Testis (tissue), 2 donors: ENCODE measurements at regions not wholly inside any gene's neighbourhood (a gene's known extent, or its start where the extent isn't known, plus 50 kb on each side); places are given as distances from the start of the nearest gene placed in this dataset.

Experiments used
- DNase-seq: peaks from one replicate; pipeline ENCODE4 v3.0.0-alpha.2; 2019
- H3K27ac ChIP-seq, 2 donors: fragments of 200-600 bp; sonication (generic); one replicate each; pipeline ENCODE4 v1.5.1; 2019
- H3K27me3 ChIP-seq: fragments of 200-600 bp; sonication (generic); one replicate; pipeline ENCODE4 v1.5.1; 2019
- H3K36me3 ChIP-seq: fragments of 200-600 bp; sonication (generic); one replicate; pipeline ENCODE4 v1.5.1; 2017; ENCODE audit warnings: low read depth; ENCODE audit errors: missing control alignments
- H3K4me1 ChIP-seq: fragments of 200-600 bp; sonication (generic); one replicate; pipeline ENCODE4 v1.5.1; 2019
- H3K4me3 ChIP-seq, 2 donors: fragments of 200-600 bp; sonication (generic); one replicate each; pipeline ENCODE4 v1.5.1; 2017 to 2019
- H3K9me3 ChIP-seq: fragments of 200-600 bp; sonication (generic); one replicate; pipeline ENCODE4 v1.5.1; 2017
- CTCF ChIP-seq, 3 experiments: fragments of 450-650 bp in 2 of 3; fragments of 200-600 bp in 1 of 3; sonication (generic) in 1 of 3; IDR thresholded peaks; one replicate each; pipeline ENCODE4 v1.5.1; 2016 to 2019; ENCODE audit warnings: antibody characterized with exemption in 3 of 3, mild to moderate bottlenecking in 2 of 3, moderate library complexity in 1 of 3
- POLR2A ChIP-seq: fragments of 450-650 bp; IDR thresholded peaks from one replicate; pipeline ENCODE4 v1.6.1; 2017; ENCODE audit warnings: antibody characterized with exemption, mild to moderate bottlenecking, moderate library complexity
- WGBS, 2 donors: methylation state at CpG; one replicate each; pipeline ENCODE4 v1.1.5; 2018; 5-methylcytosine and 5-hydroxymethylcytosine counted together
- intact Hi-C: fragments of 100-400 bp; cut with DNase I; formaldehyde crosslinking; loops from one replicate; pipeline ENCODE4 v1.15.1; 2023; ENCODE audit warnings: low total_unique reads

DNA sequence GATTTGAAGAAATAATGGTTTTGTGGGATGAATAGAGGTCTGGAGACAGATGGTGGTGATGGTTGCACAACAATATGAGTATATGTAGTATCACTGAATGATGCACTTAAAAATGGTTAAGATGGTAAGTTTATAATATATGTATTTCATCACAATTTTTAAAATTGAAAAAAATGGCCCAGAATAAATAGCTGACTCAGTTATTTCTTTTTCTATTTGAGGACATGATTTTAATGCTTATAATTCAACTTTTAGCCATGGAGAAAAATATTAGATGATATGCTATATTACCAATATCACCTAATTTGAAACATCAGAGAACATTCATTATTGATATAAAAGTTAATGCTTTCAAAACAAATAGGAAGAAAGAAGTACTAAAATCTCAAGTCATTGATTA lies 339.8 kb upstream of the LINC00305 start:
- DNase-seq = no peak
- intact Hi-C loops = no loop called here
- TF ChIP-seq CTCF (IDR thresholded peaks at IDR 0.05) (no peak), POLR2A (no peak)
- Histone ChIP-seq H3K4me3 (no peak overlapping the region), H3K4me1 (no peaks in the 10 kb centered on the region), H3K9me3 (no peaks in the 10 kb centered on the region), H3K36me3 (no peaks in the 10 kb centered on the region), H3K27me3 (no peaks in the 10 kb centered on the region), H3K27ac (no peak overlapping the region)

DNA sequence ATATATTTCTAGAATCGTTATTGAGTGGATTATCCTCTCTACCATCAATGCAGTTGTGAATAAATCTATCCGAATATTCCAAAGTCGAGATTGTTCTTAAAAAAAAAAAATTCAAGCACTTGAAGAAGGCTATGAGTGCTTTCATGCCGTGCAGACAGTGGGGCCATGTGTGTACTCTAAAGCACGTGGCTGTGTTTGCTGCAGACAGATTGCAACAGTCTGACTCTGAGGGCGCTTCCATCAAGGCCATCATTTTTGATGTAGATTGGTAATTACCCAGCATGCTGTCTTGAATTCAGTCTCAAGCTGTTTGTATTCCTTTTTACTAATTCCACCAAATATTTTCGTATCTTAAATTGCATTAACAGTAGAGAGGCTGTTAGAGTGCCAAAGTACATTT lies 325.9 kb upstream of the LINC00305 start:
- Histone ChIP-seq H3K36me3 (no peaks in the 10 kb centered on the region), H3K27me3 (no peaks in the 10 kb centered on the region), H3K27ac (no peak overlapping the region), H3K4me3 (no peak overlapping the region), H3K9me3 (no peaks in the 10 kb centered on the region), H3K4me1 (no peaks in the 10 kb centered on the region)
- WGBS, 2 donors = 52 to 54% methylated on average over 7 of the region's 7 CpGs
- TF ChIP-seq CTCF (IDR thresholded peaks at IDR 0.05) (no peak), POLR2A (no peak)
- no peak for DNase-seq
- intact Hi-C loops = no loop called here

DNA sequence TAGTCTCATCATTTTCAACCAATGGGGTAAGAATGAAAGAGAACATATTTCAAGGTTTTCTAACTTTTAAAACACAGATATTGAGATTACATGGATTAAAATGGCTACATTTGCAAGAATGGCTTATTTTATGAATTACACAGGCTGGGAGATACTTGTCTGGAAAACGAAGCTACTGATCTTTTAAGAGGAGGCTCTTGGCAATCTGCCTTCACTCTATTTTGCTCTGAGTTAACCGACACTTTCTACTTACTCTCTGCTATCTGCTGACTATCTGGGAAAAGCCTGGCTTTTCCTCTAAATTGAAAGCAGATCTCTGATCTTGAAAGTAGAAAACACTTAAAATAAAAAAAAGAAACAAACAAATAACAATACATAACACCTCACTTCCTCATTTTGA lies 325.4 kb upstream of the LINC00305 start:
- intact Hi-C loops = no loop called here
- 20 to 48% methylated on average over 2 of the region's 2 CpGs for WGBS, 2 donors
- H3K9me3 ChIP-seq = no peaks in the 10 kb centered on the region
- no peak for DNase-seq
- H3K36me3 ChIP-seq = no peaks in the 10 kb centered on the region
- TF ChIP-seq POLR2A (no peak), CTCF (IDR thresholded peaks at IDR 0.05) (no peak)
- no peak overlapping the region for H3K4me3 ChIP-seq
- H3K4me1 ChIP-seq = no peaks in the 10 kb centered on the region
- H3K27ac ChIP-seq = no peak overlapping the region
- H3K27me3 ChIP-seq = no peaks in the 10 kb centered on the region

DNA sequence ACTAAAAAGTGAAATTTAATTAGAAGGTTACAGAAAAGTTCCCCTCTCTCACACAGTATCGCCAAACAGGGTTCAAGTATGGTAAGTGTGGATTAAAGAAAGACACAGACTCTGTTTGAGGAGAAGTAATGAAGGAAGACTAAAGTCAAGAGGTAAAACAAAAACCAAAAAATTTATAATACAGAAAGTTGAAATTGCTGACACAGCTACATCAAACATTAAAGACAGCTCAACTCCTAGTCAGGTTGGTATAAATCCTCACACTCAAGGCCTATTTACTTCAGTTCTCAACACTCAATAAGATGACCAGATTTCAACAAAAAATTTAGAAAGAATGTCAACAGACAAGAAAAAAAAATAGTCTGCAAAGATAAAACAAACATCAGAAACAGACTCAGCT lies 300.5 kb upstream of the LINC00305 start:
- DNase-seq = no peak
- 91 to 94% methylated on average over 1 of the region's 1 CpG for WGBS, 2 donors
- Histone ChIP-seq H3K36me3 (no peaks in the 10 kb centered on the region), H3K27me3 (no peaks in the 10 kb centered on the region), H3K4me3 (no peak overlapping the region), H3K27ac (no peak overlapping the region), H3K4me1 (no peaks in the 10 kb centered on the region), H3K9me3 (no peaks in the 10 kb centered on the region)
- intact Hi-C loops = no loop called here
- TF ChIP-seq CTCF (IDR thresholded peaks at IDR 0.05) = no peak

DNA sequence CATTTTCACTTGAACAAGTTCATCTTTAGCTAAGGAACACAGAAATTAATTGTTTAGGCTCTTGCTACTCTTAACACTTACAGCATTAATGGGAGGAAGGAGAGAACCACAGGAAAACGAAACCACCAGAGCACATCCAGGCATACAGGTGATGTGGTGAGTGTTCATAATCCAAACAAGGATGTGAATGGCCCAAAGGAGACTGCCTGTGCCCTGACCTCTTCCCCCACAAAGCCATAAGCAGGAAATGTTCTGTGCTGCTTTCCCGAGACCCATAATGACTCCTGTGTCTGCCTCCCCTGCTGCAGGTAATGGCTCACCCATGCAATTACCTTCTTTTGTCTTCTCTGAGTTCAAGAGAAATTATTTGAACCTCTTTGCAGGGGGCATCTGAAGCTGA lies 295.9 kb upstream of the LINC00305 start:
- Histone ChIP-seq H3K4me3 (no peak overlapping the region), H3K4me1 (no peaks in the 10 kb centered on the region), H3K9me3 (no peaks in the 10 kb centered on the region), H3K36me3 (no peaks in the 10 kb centered on the region), H3K27ac (no peak overlapping the region), H3K27me3 (no peaks in the 10 kb centered on the region)
- 46 to 65% methylated on average over 2 of the region's 2 CpGs for WGBS, 2 donors
- no peak for DNase-seq
- intact Hi-C loops = no loop called here
- TF ChIP-seq CTCF (IDR thresholded peaks at IDR 0.05) = no peak
